ENCODE measurements at regions not wholly inside any gene's neighbourhood (a gene's known extent, or its start where the extent isn't known, plus 50 kb on each side); places are given as distances from the start of the nearest gene placed in this dataset.
A peak's percentile ranks its signal among the peaks of the same experiment; 100 is the strongest.

DNA sequence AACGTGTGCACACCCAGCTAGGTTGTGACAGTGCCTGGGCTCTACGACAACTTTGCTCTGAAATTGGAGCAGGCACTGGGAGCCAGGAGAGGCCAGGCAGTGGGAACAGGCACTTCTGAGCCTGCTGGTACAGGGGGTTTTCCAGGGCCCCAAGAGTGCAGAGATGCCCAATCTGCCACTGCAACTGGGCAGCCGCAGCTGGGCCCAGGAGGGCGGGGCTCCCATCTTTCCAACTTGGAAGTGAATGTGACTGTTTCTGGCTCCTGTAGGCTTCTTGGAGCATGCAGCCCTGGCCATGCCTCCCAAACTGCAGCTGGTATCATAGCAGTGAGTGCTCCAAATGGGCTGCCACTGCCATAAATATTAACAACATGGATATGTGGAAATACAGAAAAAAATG, 465.1 kb upstream of the PABPC4L start:
- TF ChIP-seq, protein P1, sequence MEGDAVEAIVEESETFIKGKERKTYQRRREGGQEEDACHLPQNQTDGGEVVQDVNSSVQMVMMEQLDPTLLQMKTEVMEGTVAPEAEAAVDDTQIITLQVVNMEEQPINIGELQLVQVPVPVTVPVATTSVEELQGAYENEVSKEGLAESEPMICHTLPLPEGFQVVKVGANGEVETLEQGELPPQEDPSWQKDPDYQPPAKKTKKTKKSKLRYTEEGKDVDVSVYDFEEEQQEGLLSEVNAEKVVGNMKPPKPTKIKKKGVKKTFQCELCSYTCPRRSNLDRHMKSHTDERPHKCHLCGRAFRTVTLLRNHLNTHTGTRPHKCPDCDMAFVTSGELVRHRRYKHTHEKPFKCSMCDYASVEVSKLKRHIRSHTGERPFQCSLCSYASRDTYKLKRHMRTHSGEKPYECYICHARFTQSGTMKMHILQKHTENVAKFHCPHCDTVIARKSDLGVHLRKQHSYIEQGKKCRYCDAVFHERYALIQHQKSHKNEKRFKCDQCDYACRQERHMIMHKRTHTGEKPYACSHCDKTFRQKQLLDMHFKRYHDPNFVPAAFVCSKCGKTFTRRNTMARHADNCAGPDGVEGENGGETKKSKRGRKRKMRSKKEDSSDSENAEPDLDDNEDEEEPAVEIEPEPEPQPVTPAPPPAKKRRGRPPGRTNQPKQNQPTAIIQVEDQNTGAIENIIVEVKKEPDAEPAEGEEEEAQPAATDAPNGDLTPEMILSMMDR (IDR thresholded peaks at IDR 0.05; ENCODE audit: borderline replicate concordance, extremely low read depth, insufficient read depth), result no peak
- Histone ChIP-seq H3K4me3 (ENCODE audit: low read length in 3 of 3) (no peak overlapping the region), H3K4me1 (ENCODE audit: control insufficient read depth in 2 of 3, insufficient read depth in 2 of 3, low read depth in 1 of 3, low read length in 3 of 3) (no peaks in the 10 kb centered on the region), H3K27me3 (ENCODE audit: control insufficient read depth, insufficient read depth, low read length) (no peaks in the 10 kb centered on the region), H3K36me3 (ENCODE audit: control insufficient read depth in 2 of 3, insufficient read depth in 3 of 3, low read length in 3 of 3) (no peaks in the 10 kb centered on the region), H3K9me3 (ENCODE audit: control insufficient read depth in 2 of 3, insufficient read depth in 1 of 3, low read length in 3 of 3) (no peaks in the 10 kb centered on the region), H3K27ac (ENCODE audit: low read depth in 2 of 2, low read length in 2 of 2) (no peak overlapping the region), H3K9ac (ENCODE audit: low read length in 3 of 3) (no peak overlapping the region)
- DNase-seq (no peak), FAIRE-seq (no peak)
- intact Hi-C loops (cut with DNase I), result no loop called here

DNA sequence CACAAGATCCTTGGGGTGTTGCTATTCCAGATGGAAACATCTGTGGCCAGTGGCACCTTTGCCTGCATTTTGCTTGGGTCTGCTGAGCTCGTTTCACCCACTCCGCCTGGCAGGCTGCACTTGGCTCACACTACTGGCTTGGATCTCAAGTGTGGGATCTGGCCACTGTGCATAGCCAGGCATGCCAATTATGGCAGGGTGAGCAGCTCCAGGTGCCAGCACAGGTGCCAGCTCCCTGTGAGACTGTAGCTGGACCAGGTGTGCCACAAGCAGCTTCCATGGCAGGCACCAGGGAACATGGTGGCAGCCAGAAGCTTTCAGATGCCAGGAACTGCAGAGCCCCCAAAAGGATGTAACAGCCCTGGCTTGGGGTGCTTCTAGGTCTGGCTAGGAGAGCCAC, 463.8 kb upstream of the PABPC4L start:
- no peaks in the 10 kb centered on the region for H3K36me3 ChIP-seq (ENCODE audit: control insufficient read depth in 2 of 3, insufficient read depth in 3 of 3, low read length in 3 of 3)
- no peak for FAIRE-seq

DNA sequence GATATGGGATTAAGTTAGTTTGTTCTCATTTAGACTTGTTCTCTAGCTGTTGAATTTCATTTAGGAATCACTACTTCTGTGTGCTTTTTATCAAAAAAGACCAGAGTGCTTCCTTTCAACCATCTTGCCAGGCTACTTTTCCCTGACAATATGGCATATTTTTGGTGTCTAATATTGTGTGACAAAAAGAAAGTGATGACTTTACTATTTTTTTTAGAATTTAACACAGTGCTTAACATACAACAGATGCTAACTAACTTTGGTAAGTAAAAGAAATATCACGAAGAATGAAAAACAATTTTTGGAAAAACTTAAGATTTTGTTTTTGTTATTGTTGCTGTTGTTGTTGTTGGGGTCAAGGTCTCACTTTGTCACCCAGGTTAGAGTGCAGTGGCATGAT, 462.2 kb upstream of the PABPC4L start:
- no peak overlapping the region for H3K27ac ChIP-seq (ENCODE audit: low read depth in 2 of 2, low read length in 2 of 2)
- no peak for FAIRE-seq
- H3K9ac ChIP-seq (ENCODE audit: low read length in 3 of 3), result no peak overlapping the region
- intact Hi-C loops (cut with DNase I), result no loop called here
- TF ChIP-seq, protein P1 (IDR thresholded peaks at IDR 0.05; ENCODE audit: borderline replicate concordance, extremely low read depth, insufficient read depth), result no peak
- no peak for DNase-seq
- no peaks in the 10 kb centered on the region for H3K4me1 ChIP-seq (ENCODE audit: control insufficient read depth in 2 of 3, insufficient read depth in 2 of 3, low read depth in 1 of 3, low read length in 3 of 3)
- no peaks in the 10 kb centered on the region for H3K36me3 ChIP-seq (ENCODE audit: control insufficient read depth in 2 of 3, insufficient read depth in 3 of 3, low read length in 3 of 3)
- no peaks in the 10 kb centered on the region for H3K9me3 ChIP-seq (ENCODE audit: control insufficient read depth in 2 of 3, insufficient read depth in 1 of 3, low read length in 3 of 3)
- H3K4me3 ChIP-seq (ENCODE audit: low read length in 3 of 3), result no peak overlapping the region
- H3K27me3 ChIP-seq (ENCODE audit: control insufficient read depth, insufficient read depth, low read length), result no peaks in the 10 kb centered on the region

More for the DNA sequence above, 463.8 kb upstream of the PABPC4L start:
- TF ChIP-seq, protein P1 (IDR thresholded peaks at IDR 0.05; ENCODE audit: borderline replicate concordance, extremely low read depth, insufficient read depth), result no peak
- no peaks in the 10 kb centered on the region for H3K27me3 ChIP-seq (ENCODE audit: control insufficient read depth, insufficient read depth, low read length)
- H3K9ac ChIP-seq (ENCODE audit: low read length in 3 of 3), result no peak overlapping the region
- H3K9me3 ChIP-seq (ENCODE audit: control insufficient read depth in 2 of 3, insufficient read depth in 1 of 3, low read length in 3 of 3), result no peaks in the 10 kb centered on the region
- no peak overlapping the region for H3K27ac ChIP-seq (ENCODE audit: low read depth in 2 of 2, low read length in 2 of 2)
- intact Hi-C loops (cut with DNase I), result no loop called here
- H3K4me1 ChIP-seq (ENCODE audit: control insufficient read depth in 2 of 3, insufficient read depth in 2 of 3, low read depth in 1 of 3, low read length in 3 of 3), result no peaks in the 10 kb centered on the region
- DNase-seq, result no peak
- H3K4me3 ChIP-seq (ENCODE audit: low read length in 3 of 3), result no peak overlapping the region

DNA sequence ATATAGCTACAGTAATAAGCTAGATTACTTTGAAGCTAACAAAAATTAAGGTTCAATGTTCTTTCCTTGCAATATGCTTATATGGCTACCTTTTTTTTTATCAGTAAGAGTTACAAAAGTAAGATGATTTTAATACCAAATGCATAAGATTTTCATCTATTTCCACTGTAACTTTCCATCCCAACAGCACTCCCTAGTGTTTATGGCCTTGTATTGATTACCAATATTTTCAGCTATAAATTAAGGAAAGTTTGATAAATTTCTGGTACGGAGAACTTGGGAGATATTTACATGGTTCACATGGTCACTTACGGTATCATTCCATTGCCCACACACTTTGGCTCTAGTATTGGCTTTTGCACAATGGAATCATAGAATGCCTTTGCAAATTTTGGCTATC, 448.9 kb upstream of the PABPC4L start:
- no peaks in the 10 kb centered on the region for H3K27me3 ChIP-seq (ENCODE audit: control insufficient read depth, insufficient read depth, low read length)
- intact Hi-C loops (cut with DNase I), result no loop called here
- FAIRE-seq (no peak), DNase-seq (no peak)
- H3K4me1 ChIP-seq (ENCODE audit: control insufficient read depth in 2 of 3, insufficient read depth in 2 of 3, low read depth in 1 of 3, low read length in 3 of 3), result no peaks in the 10 kb centered on the region
- no peaks in the 10 kb centered on the region for H3K9me3 ChIP-seq (ENCODE audit: control insufficient read depth in 2 of 3, insufficient read depth in 1 of 3, low read length in 3 of 3)
- no peak overlapping the region for H3K9ac ChIP-seq (ENCODE audit: low read length in 3 of 3)
- TF ChIP-seq, protein P1 (IDR thresholded peaks at IDR 0.05; ENCODE audit: borderline replicate concordance, extremely low read depth, insufficient read depth), result peak; percentile 3
- no peak overlapping the region for H3K4me3 ChIP-seq (ENCODE audit: low read length in 3 of 3)
- H3K36me3 ChIP-seq (ENCODE audit: control insufficient read depth in 2 of 3, insufficient read depth in 3 of 3, low read length in 3 of 3), result no peaks in the 10 kb centered on the region
- no peak overlapping the region for H3K27ac ChIP-seq (ENCODE audit: low read depth in 2 of 2, low read length in 2 of 2)
